Epithelial cell of esophagus (primary cell): ENCODE measurements at regions not wholly inside any gene's neighbourhood (a gene's known extent, or its start where the extent isn't known, plus 50 kb on each side); places are given as distances from the start of the nearest gene placed in this dataset.

Experiments
- DNase-seq: peaks from one replicate; pipeline ENCODE4 v3.0.0; 2010; ENCODE audit warnings: low read depth
- H3K4me3 ChIP-seq: 2 replicates; pipeline ENCODE4 v1.5.1; 2011; ENCODE audit warnings: mild to moderate bottlenecking, low read length, control low read depth
- TF ChIP-seq, protein P1 (sequence below): IDR thresholded peaks from 2 replicates; pipeline ENCODE4 v1.5.1; 2011; ENCODE audit warnings: low read depth, mild to moderate bottlenecking, low read length, control low read depth, inconsistent platforms; ENCODE audit not compliant: insufficient read depth; ENCODE audit errors: missing control alignments

DNA sequence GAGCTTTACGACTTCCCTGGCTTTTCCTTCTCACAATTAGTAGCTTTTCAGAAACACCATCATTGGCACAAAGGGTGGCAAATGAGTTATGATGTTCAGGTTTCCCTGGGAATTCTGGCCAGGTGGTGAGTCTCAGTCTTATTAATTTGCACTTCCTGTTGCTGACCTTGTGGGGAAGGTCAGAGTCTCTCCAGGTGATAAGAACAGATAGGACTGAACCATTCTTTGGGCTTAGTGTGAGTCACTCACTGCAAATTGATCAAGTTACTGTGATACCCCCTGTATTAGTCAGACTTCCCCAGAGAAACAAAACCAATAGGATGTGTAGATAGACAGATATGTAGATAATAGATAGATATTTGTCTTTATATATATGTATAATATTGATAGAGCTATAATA is 53.8 kb upstream of the RANBP3L start:
- TF ChIP-seq, protein P1, sequence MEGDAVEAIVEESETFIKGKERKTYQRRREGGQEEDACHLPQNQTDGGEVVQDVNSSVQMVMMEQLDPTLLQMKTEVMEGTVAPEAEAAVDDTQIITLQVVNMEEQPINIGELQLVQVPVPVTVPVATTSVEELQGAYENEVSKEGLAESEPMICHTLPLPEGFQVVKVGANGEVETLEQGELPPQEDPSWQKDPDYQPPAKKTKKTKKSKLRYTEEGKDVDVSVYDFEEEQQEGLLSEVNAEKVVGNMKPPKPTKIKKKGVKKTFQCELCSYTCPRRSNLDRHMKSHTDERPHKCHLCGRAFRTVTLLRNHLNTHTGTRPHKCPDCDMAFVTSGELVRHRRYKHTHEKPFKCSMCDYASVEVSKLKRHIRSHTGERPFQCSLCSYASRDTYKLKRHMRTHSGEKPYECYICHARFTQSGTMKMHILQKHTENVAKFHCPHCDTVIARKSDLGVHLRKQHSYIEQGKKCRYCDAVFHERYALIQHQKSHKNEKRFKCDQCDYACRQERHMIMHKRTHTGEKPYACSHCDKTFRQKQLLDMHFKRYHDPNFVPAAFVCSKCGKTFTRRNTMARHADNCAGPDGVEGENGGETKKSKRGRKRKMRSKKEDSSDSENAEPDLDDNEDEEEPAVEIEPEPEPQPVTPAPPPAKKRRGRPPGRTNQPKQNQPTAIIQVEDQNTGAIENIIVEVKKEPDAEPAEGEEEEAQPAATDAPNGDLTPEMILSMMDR, result no peak
- no peak for DNase-seq
- no peak overlapping the region for H3K4me3 ChIP-seq

DNA sequence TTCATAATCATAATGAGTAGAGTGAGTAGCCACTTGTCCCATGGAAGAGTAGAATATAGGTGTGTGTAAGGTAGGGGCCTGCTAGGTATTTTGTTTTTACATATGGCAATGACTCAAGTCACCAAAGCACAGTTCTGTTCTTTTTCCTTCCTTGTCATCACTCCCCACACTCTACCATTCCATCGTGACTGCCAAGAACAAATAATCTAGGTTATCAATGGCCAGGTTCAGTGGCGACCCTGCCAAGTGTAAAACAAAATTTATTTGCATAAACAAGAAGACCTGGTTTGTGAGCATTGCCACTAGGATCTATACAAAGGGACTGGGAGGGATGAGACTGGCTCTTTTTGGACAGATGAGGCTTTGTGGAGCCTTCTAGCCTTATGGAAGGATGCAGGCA is 55.2 kb upstream of the RANBP3L start:
- no peak for DNase-seq
- TF ChIP-seq, protein P1, result no peak
- no peak overlapping the region for H3K4me3 ChIP-seq

DNA sequence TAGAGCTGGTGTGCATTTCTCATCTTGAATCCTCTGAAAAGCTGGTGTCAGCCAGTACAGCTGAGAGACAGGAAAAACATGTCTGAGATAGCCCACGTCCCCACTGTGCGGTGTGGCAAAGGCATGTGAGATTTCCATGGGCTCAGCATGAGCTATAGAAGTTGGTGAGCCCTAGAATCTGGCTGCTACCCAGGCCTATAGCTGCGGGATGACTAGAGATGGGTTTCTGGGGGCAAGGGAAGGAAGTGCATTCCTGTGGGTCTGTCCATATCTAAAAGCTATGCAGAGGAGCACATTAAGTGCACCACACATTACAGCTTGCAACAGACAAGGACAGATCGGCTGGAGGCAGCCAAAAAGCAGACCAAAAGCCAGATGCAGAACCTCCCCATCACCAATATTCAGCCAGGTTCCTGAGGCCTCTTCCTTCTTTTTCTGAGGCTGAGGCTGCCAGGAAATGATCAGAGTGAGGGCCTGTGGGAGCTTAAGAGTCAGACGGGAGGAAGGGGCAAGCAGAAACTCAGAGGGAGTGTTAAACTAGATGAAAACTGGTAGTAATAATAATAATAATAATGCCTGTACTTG is 55.8 kb upstream of the RANBP3L start:
- DNase-seq, result no peak
- TF ChIP-seq, protein P1, result no peak
- no peak overlapping the region for H3K4me3 ChIP-seq

DNA sequence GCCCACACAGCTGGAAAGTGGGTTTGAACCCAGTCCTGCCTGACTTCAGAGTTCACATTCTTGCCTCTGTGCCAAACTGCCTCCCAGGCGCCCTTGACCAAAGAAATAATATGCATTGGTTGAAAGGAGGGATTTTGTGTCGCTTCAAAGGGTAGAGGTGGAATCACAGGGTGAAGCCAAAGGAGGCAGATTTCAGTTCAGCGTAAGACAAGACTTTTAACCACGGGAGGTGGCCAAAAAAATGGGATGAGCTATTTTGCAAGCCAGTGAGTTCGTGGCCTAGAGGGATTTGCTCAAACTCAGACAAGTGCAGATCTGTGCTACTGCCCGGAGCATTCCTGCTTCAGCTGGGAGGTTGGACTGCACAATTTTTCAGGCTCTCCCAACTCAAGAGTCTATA is 57.6 kb upstream of the RANBP3L start:
- DNase-seq, result peak; percentile 37
- TF ChIP-seq, protein P1, result no peak
- H3K4me3 ChIP-seq, result no peak overlapping the region

DNA sequence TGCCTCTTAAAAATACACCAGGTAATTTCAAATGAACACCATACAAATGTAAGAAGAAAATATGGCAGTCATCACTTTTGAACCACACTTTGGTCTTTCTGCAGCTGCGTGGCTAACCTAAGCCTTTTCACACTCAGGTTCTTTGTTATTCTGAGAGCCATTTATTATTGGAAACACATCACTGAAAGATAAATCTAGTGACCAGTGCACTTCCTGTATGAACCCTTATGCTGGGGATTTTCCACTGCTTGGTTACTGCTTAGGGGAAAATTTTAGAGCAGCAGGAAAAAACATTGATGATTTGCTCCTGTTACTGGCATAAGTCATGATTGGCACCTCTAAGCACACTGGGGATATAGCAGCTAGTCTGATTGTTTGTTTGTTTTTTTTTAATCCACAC is 58.6 kb upstream of the RANBP3L start:
- no peak for DNase-seq
- TF ChIP-seq, protein P1, result no peak
- no peak overlapping the region for H3K4me3 ChIP-seq

DNA sequence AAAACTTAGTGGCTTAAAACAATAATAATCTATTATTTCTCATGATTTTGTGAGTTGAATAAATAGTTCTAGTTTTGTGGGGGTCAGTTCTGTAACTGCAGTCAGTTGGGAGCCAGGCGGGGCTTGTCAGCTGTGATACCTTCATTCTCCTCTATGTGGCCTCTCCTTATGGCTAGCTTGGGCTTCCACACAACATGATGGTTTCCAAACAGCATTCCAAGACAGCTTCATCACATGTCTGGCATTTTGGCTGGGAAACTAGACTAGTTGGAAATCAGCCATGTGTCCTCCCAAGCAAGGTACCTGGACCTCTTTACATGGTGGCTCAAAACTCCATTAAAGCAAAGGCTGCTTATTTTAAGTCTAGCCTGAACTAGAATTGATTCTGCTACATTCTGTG is 61.4 kb upstream of the RANBP3L start:
- DNase-seq, result peak; percentile 82
- no peak overlapping the region for H3K4me3 ChIP-seq
- TF ChIP-seq, protein P1, result peak; percentile 41

DNA sequence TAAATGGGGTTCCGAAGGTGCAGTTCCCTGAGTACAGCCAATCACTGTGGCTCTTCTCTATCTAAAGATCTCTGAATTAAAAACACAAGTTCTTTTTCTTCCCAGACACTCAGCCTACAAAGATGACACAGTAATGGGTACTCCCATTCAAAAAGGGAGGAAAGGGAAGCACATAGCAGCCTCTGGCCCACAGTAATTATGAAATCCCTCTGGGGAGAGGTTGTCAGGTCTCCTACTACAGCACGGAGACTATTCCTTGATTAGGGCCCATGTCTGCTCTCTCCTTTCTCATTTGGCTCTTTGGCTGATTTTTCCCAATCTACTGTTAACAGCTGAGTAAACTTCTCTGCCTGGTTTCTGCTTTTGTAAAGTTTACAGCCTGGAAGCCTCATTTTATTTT is 62.0 kb upstream of the RANBP3L start:
- H3K4me3 ChIP-seq, result no peak overlapping the region
- TF ChIP-seq, protein P1, result no peak
- DNase-seq, result no peak
